Endothelial cell of umbilical vein (primary cell): ENCODE measurements at regions not wholly inside any gene's neighbourhood (a gene's known extent, or its start where the extent isn't known, plus 50 kb on each side); places are given as distances from the start of the nearest gene placed in this dataset.

ENCODE experiments used
- BruUV-seq: library from RNA; stranded (reverse); fragments of 400-500 nt; replicated peaks from 2 replicates; lab custom pipeline; 2021; lab: Mats Ljungman, UMichigan
- CTCF ChIA-PET: fragments of 300-600, 350-600 bp; sonication (Branson Sonifier 250); formaldehyde crosslinking; loops from one replicate; lab custom pipeline; 2021; ENCODE audit warnings: antibody characterized with exemption, inconsistent platforms; lab: Charles Lee
- POLR2A ChIA-PET: fragments of 300-600, 350-600 bp; sonication (Branson Sonifier 250); formaldehyde crosslinking; loops from one replicate; lab custom pipeline; 2021; ENCODE audit warnings: antibody characterized with exemption, inconsistent platforms; lab: Charles Lee
- DNase-seq: peaks from one replicate; pipeline ENCODE4 v3.0.0-alpha.2; 2011; ENCODE audit warnings: low read depth, low spot score
- FAIRE-seq: peaks from 2 replicates; lab custom pipeline; 2011; peaks lifted over from hg19 to GRCh38; lab: Jason Lieb, UNC
- H2AFZ ChIP-seq: 2 replicates; pipeline ENCODE4 v1.6.0; 2012; ENCODE audit warnings: low read depth, low read length, control low read depth, inconsistent platforms
- H3K27ac ChIP-seq: 2 replicates; pipeline ENCODE4 v1.5.1; 2011; ENCODE audit warnings: low read depth, mild to moderate bottlenecking, control low read depth, low read length, moderate library complexity; ENCODE audit not compliant: insufficient read depth
- H3K27me3 ChIP-seq, 2 experiments: 2 replicates each; pipeline versions ENCODE4 v1.6.0 to v1.6.1; 2011; ENCODE audit warnings: low read length in 2 of 2, mixed read lengths in 1 of 2; ENCODE audit not compliant: control insufficient read depth in 2 of 2, insufficient read depth in 2 of 2
- H3K36me3 ChIP-seq, 2 experiments: 2 replicates in 1 of 2; 3 replicates in 1 of 2; pipeline ENCODE4 v1.5.1; 2011; ENCODE audit warnings: low read length in 2 of 2, mild to moderate bottlenecking in 1 of 2, moderate library complexity in 1 of 2; ENCODE audit not compliant: control insufficient read depth in 2 of 2, insufficient read depth in 2 of 2; ENCODE audit errors: extremely low read depth in 1 of 2
- H3K4me1 ChIP-seq: 3 replicates; pipeline ENCODE4 v1.5.1; 2011; ENCODE audit warnings: mild to moderate bottlenecking, low read length; ENCODE audit not compliant: control insufficient read depth, insufficient read depth; ENCODE audit errors: extremely low read depth
- H3K4me2 ChIP-seq: 2 replicates; pipeline ENCODE4 v1.6.1; 2011; ENCODE audit warnings: low read length, control low read depth, mixed read lengths; ENCODE audit not compliant: insufficient read depth
- H3K4me3 ChIP-seq, 3 experiments: fragments of 200-600 bp in 1 of 3; sonication (generic), shearing (Covaris generic) in 1 of 3; replicated peaks in 1 of 3; 2 replicates each; pipeline ENCODE4 v1.5.1; 2011 to 2016; ENCODE audit warnings: control low read depth in 3 of 3, low read length in 3 of 3, mild to moderate bottlenecking in 2 of 3, inconsistent platforms in 1 of 3, low read depth in 1 of 3, moderate library complexity in 1 of 3; ENCODE audit not compliant: insufficient read depth in 1 of 3
- H3K79me2 ChIP-seq: 2 replicates; pipeline ENCODE4 v1.6.0; 2012; ENCODE audit warnings: low read length, inconsistent platforms; ENCODE audit not compliant: control insufficient read depth, insufficient read depth
- H3K9ac ChIP-seq: replicated peaks from 2 replicates; pipeline ENCODE3; 2011; ENCODE audit warnings: low read length, control low read depth; ENCODE audit not compliant: insufficient read depth; ENCODE audit errors: extremely low read depth
- H3K9me1 ChIP-seq: replicated peaks from 3 replicates; pipeline ENCODE4 v1.6.0; 2011; ENCODE audit warnings: mild to moderate bottlenecking, low read length; ENCODE audit not compliant: control insufficient read depth, insufficient read depth; ENCODE audit errors: extremely low read depth
- H3K9me3 ChIP-seq: replicated peaks from 2 replicates; pipeline ENCODE4 v1.5.1; 2012; ENCODE audit warnings: low read length, inconsistent platforms; ENCODE audit not compliant: control insufficient read depth, insufficient read depth
- H4K20me1 ChIP-seq: replicated peaks from 2 replicates; pipeline ENCODE3; 2011; ENCODE audit warnings: mild to moderate bottlenecking, low read length; ENCODE audit not compliant: control insufficient read depth, insufficient read depth; ENCODE audit errors: extremely low read depth
- CTCF ChIP-seq, 2 donors: IDR thresholded peaks; 1 replicate in 1 of 2; 2 replicates in 1 of 2; pipeline ENCODE4 v1.5.1; 2011; ENCODE audit warnings: low read length in 2 of 2, mild to moderate bottlenecking in 2 of 2, moderate library complexity in 2 of 2, control low read depth in 1 of 2, inconsistent platforms in 1 of 2, low read depth in 1 of 2; ENCODE audit not compliant: insufficient read depth in 1 of 2; ENCODE audit errors: extremely low read depth in 1 of 2
- EZH2 ChIP-seq: IDR thresholded peaks from 2 replicates; pipeline ENCODE4 v1.6.1; 2012; ENCODE audit warnings: borderline replicate concordance, low read depth, mild to moderate bottlenecking, moderate library complexity, low read length, inconsistent platforms; ENCODE audit not compliant: severe bottlenecking
- FOS ChIP-seq: IDR thresholded peaks from 2 replicates; pipeline ENCODE4 v1.6.1; 2011; ENCODE audit warnings: mild to moderate bottlenecking, low read length, moderate library complexity, borderline replicate concordance; ENCODE audit not compliant: insufficient read depth
- GATA2 ChIP-seq: IDR thresholded peaks from 2 replicates; pipeline ENCODE4 v1.7.0; 2011; ENCODE audit warnings: low read depth, mild to moderate bottlenecking, moderate library complexity, mixed read lengths, low read length; ENCODE audit not compliant: insufficient read length, insufficient read depth
- JUN ChIP-seq: IDR thresholded peaks from 2 replicates; pipeline ENCODE4 v1.6.1; 2011; ENCODE audit warnings: borderline replicate concordance, low read depth; ENCODE audit not compliant: insufficient read length, insufficient read depth
- MYC ChIP-seq: IDR thresholded peaks from one replicate; pipeline ENCODE4 v1.6.1; 2011; ENCODE audit warnings: mild to moderate bottlenecking, low read depth, low read length
- POLR2A ChIP-seq: IDR thresholded peaks from 2 replicates; pipeline ENCODE4 v1.6.1; 2012; ENCODE audit warnings: low read depth, mild to moderate bottlenecking, control low read depth, low read length
- POLR2AphosphoS5 ChIP-seq: IDR thresholded peaks from 2 replicates; pipeline ENCODE4 v1.6.1; 2012; ENCODE audit warnings: low read depth, mild to moderate bottlenecking, control low read depth, low read length, moderate library complexity; ENCODE audit not compliant: insufficient read depth
- dilution Hi-C: fragments of 300-500 bp; cut with MboI; formaldehyde crosslinking; loops from one replicate; pipeline ENCODE4 v1.15.0; 2019; ENCODE audit warnings: low sequenced_read_pairs; ENCODE audit not compliant: extremely low pct_ligation_motif_present
- intact Hi-C: fragments of 100-400 bp; cut with micrococcal nuclease; formaldehyde crosslinking; loops from one replicate; pipeline ENCODE4 v1.10.0; 2022
- TF ChIP-seq, protein P1 (sequence below): IDR thresholded peaks from 2 replicates; pipeline ENCODE4 v1.6.1; 2011; ENCODE audit not compliant: insufficient read depth, insufficient read length

DNA sequence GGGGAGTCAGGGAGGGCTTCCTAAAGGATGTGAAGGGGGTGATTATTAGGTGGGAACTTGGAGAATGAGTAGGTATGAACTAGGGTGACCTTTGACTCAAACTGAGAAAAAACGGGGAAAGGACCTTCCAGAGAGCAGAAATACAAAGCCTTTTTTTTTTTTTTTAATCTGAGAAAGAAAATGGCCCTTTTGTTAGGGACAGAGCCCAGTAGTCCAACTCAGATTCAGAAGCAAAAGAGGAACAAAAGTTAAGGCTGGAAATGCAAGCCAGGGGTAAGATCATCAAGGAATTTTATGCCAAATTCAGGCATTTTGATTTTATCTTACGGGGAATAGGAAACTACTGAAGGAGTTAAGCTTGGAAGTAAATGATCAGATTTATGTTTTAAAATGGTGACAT, 96.0 kb upstream of the SMYD2 start:
- H3K4me2 ChIP-seq = no peak overlapping the region
- no peak overlapping the region for H3K4me3 ChIP-seq
- POLR2A ChIA-PET = no interaction called here
- H3K9me1 ChIP-seq = no peaks in the 10 kb centered on the region
- H3K4me1 ChIP-seq = peaks cover 3% of the 10 kb centered on the region
- H3K9me3 ChIP-seq = no peaks in the 10 kb centered on the region
- H2AFZ ChIP-seq = no peak overlapping the region
- intact Hi-C loops (no loop called here), dilution Hi-C loops (no loop called here)
- no peaks in the 10 kb centered on the region for H4K20me1 ChIP-seq
- no TSS peak for BruUV-seq
- TF ChIP-seq, protein P1, sequence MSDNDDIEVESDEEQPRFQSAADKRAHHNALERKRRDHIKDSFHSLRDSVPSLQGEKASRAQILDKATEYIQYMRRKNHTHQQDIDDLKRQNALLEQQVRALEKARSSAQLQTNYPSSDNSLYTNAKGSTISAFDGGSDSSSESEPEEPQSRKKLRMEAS = no peak
- TF ChIP-seq GATA2 (no peak), POLR2AphosphoS5 (no peak), FOS (no peak), POLR2A (no peak), MYC (no peak), JUN (no peak), CTCF (IDR thresholded peaks at IDR 0.05; ENCODE audit: extremely low read depth in 1 of 2, insufficient read depth in 1 of 2, low read depth in 1 of 2, low read length in 2 of 2) (no peak), EZH2 (no peak)
- peaks cover 36 to 50% of the 10 kb centered on the region in 2 experiments for H3K27me3 ChIP-seq
- CTCF ChIA-PET = interaction anchor here (1.7 kb wide), 1 partner anchor 76 kb away, joined by 4 read pairs; no protein-coding TSS in a partner anchor
- DNase-seq (no peak), FAIRE-seq (no peak)
- H3K27ac ChIP-seq = no peak overlapping the region
- H3K36me3 ChIP-seq = no peaks in the 10 kb centered on the region
- no peak overlapping the region for H3K9ac ChIP-seq
- no peaks in the 10 kb centered on the region for H3K79me2 ChIP-seq
